Retinal pigment epithelial cell (primary cell): ENCODE measurements at regions not wholly inside any gene's neighbourhood (a gene's known extent, or its start where the extent isn't known, plus 50 kb on each side); places are given as distances from the start of the nearest gene placed in this dataset.
A peak's percentile ranks its signal among the peaks of the same experiment; 100 is the strongest.

ENCODE experiments used
- DNase-seq: peaks from one replicate; pipeline ENCODE4 v3.0.0-alpha.2; 2010; ENCODE audit warnings: low read depth
- H3K4me3 ChIP-seq: 2 replicates; pipeline ENCODE4 v1.5.1; 2011; ENCODE audit warnings: mild to moderate bottlenecking, low read length, control low read depth, moderate library complexity
- TF ChIP-seq, protein P1 (sequence below): conservative IDR thresholded peaks from 2 replicates; pipeline ENCODE4 v1.5.1; 2011; ENCODE audit warnings: low read depth, low read length, control low read depth, inconsistent platforms

DNA sequence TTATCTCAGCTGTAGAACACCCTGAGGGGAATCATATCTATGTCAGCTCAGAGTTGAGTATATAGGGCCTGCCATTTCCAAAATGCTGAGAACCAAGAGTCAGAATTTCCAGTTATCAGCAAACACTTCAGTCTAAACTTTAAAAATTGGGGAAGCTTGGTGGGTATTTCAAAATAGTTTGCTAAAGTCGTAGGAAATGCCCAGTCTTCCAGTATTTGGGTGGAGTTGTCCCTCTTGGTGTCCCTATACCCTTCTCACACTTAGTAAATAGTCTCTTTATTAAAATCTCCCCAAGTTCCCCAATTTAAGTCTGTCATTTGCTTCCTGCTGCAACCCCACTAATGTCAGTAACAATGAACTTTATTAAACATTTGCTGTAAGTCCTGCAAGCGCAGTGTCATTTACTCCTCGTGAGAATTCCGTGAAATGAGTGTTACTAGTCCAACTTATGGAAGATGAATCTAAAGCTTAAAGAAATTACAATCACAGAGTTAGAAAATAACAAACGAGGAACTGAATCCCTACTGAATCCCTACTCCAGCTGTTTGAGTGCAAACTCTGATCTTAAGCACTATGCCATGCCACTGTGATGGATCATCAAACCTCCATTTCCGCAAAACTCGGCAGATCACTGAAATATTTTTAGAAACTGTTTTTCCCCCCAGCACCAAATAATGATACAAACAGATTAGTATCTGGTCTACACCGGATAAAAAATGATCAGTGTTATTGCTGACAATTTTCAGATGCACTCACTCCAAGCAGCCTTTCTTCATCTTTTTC, 341.7 kb upstream of the PROK2 start:
- TF ChIP-seq, protein P1, sequence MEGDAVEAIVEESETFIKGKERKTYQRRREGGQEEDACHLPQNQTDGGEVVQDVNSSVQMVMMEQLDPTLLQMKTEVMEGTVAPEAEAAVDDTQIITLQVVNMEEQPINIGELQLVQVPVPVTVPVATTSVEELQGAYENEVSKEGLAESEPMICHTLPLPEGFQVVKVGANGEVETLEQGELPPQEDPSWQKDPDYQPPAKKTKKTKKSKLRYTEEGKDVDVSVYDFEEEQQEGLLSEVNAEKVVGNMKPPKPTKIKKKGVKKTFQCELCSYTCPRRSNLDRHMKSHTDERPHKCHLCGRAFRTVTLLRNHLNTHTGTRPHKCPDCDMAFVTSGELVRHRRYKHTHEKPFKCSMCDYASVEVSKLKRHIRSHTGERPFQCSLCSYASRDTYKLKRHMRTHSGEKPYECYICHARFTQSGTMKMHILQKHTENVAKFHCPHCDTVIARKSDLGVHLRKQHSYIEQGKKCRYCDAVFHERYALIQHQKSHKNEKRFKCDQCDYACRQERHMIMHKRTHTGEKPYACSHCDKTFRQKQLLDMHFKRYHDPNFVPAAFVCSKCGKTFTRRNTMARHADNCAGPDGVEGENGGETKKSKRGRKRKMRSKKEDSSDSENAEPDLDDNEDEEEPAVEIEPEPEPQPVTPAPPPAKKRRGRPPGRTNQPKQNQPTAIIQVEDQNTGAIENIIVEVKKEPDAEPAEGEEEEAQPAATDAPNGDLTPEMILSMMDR: no peak
- DNase-seq: no peak
- no peak overlapping the region for H3K4me3 ChIP-seq

DNA sequence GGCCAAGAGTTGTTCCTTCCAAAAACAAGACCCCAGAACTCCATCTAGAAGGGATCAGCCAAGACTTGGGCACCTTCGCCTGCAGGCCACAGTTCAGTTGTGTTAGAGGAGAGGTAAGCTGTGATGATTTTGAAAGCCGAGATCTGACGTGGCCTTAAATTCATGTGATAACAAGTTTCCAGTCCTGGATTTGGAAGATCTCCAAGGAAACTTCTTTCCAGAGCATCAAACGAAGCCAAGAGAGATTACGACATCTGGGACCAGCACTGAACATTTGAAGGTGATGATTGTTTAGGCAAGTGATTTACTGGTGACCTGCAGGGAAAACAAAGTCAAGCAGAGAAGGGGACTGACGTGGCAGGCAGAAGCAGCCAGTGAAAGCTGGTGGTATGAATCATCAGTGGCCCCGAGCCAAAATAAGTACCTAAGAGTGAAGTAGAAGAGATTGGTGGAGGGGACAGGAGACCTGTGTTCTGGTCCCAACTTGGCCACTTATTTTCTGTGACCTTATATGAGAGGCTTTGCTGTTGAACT, 339.0 kb upstream of the PROK2 start:
- TF ChIP-seq, protein P1: no peak
- no peak overlapping the region for H3K4me3 ChIP-seq
- DNase-seq: peak; percentile 72

DNA sequence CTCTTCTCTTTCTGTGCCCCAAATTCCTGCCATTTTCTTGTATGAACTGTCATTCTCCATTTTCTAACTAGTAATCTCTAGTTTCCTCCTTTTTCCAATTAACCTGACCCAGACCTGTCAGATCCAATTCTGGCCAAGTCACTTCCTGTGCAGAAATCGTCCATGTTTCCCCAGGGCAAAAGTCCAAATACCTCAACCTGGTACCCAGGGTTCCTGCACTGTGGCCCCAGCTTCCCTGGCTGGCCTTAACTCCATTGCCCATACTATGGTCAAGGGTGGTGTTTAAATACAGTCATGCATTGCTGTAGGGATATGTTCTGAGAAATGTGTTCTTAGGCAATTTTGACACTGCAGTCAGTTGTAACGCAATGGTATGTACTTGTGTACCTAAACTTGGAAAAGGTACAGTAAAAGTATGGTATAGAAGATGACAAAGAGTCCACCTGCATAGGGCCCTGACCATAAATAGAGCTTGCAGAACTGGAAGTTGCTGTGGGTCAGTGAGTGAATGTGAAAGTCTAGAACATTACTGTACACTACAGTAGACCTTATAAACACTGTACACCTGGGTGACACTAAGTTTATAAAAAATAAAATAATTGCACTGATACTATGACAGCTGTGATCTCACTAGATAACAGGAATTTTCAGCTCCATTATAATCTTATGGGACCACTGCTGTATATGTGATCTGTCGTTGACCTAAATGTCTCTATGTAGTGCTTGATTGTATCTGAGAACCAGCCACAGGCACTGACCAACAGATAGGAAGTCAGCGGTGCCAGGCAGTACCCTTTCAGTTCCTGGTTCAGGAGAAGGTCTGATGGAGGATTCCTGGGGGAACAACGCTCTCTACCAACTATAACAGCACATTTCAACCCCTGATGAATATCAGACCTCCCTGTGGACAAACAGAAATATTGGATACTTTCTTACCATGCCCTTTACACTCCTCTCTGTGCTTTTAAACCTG, 336.1 kb upstream of the PROK2 start:
- no peak for DNase-seq
- TF ChIP-seq, protein P1: no peak
- no peak overlapping the region for H3K4me3 ChIP-seq

DNA sequence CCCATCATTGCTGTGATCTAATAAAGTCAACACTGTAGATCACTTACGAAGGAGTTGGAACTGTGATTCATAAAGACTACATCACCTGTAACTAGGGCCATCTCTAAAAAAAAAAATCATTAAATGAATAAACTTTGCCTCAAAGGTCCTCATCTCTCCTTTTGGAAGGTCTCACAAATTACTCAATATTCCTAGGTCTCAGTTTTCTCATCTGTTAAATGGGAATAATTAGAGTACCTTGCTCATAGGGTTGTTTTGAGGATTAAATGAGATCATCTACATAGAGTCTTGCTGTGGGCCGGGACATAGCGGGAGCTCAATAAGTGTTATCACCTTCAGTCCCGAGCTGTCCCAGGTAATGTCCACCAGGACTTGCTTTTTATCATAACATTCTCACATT, 335.1 kb upstream of the PROK2 start:
- DNase-seq: no peak
- TF ChIP-seq, protein P1: no peak
- no peak overlapping the region for H3K4me3 ChIP-seq

DNA sequence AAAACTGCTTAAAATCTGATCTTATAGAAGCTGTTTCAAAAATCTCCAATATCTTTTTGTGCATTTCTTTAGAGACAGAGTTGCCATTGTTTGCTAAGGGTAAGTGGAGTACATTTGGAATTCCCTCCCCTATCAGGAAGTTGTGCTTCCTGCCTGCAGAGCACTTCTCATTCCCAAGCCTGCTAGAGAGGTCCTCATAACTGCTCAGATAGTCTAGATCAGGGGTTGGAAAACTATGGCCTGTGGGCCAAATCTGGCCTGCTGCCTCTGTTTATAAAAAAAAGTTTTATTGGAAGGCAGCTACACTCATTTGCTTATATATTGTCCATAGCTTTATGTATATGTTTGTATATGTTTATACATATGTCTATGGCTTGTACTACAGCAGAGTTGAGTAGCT, 333.7 kb upstream of the PROK2 start:
- H3K4me3 ChIP-seq: no peak overlapping the region
- TF ChIP-seq, protein P1: no peak
- DNase-seq: no peak

DNA sequence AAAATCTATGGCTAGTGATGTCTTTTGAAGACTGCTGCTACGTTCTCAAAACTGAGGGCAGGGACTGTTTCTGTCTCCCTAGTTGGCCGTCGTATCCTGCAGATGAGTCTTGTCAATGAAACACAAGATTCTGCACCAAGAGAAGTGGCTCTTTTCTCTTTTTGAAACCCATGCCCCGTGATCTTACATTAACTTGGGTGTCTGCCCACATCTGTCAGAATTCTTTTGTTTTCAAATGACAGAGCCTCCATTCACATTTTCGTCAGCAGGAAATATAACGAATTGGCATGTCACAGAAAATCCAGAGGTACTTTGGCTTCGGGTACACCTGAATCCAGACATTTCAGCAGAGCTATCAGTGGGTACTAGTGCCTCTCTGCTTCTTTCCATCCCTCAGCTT, 331.3 kb upstream of the PROK2 start:
- no peak for DNase-seq
- TF ChIP-seq, protein P1: no peak
- H3K4me3 ChIP-seq: no peak overlapping the region
